MCF 10A (cell line): ENCODE measurements at regions not wholly inside any gene's neighbourhood (a gene's known extent, or its start where the extent isn't known, plus 50 kb on each side); places are given as distances from the start of the nearest gene placed in this dataset.

ENCODE experiments used
- BruUV-seq: library from RNA; stranded (reverse); fragments of 400-500 nt; replicated peaks from 2 replicates; lab custom pipeline; 2021; lab: Mats Ljungman, UMichigan
- CTCF ChIA-PET: fragments of 300-600 bp; sonication (Branson Sonifier 250); formaldehyde crosslinking; extraction: SDS; loops from one replicate; lab custom pipeline; 2021; ENCODE audit warnings: antibody characterized with exemption, inconsistent platforms; lab: Yijun Ruan, JAX
- POLR2A ChIA-PET: fragments of 300-600, 350-650 bp; sonication (Branson Sonifier 250); formaldehyde crosslinking; extraction: SDS; loops from one replicate; lab custom pipeline; 2020; ENCODE audit warnings: antibody characterized with exemption, inconsistent platforms; lab: Yijun Ruan, JAX
- DNase-seq: peaks from one replicate; pipeline ENCODE4 v3.0.0-alpha.2; 2018; ENCODE audit not compliant: unreplicated experiment
- H3K27ac Mint-ChIP-seq: one replicate; pipeline ENCODE4 v1.8.0; 2022; ENCODE audit warnings: mild to moderate bottlenecking, low read depth, mixed read lengths; ENCODE audit not compliant: unreplicated experiment
- H3K27me3 Mint-ChIP-seq: one replicate; pipeline ENCODE4 v1.8.0; 2022; ENCODE audit warnings: mixed read lengths; ENCODE audit not compliant: insufficient read depth, unreplicated experiment
- H3K36me3 Mint-ChIP-seq: one replicate; pipeline ENCODE4 v1.8.0; 2022; ENCODE audit warnings: mild to moderate bottlenecking, moderate library complexity, mixed read lengths; ENCODE audit not compliant: insufficient read depth, unreplicated experiment
- H3K4me1 Mint-ChIP-seq: one replicate; pipeline ENCODE4 v1.8.0; 2022; ENCODE audit warnings: mixed read lengths; ENCODE audit not compliant: insufficient read depth, unreplicated experiment
- H3K4me3 Mint-ChIP-seq: one replicate; pipeline ENCODE4 v1.8.0; 2022; ENCODE audit warnings: mild to moderate bottlenecking, moderate library complexity, mixed read lengths; ENCODE audit not compliant: unreplicated experiment
- H3K9me3 Mint-ChIP-seq: one replicate; pipeline ENCODE4 v1.8.0; 2022; ENCODE audit warnings: mixed read lengths; ENCODE audit not compliant: unreplicated experiment
- intact Hi-C: fragments of 100-400 bp; cut with micrococcal nuclease; formaldehyde crosslinking; loops from 2 replicates; pipeline ENCODE4 v1.14.1; 2022
- TF ChIP-seq, protein P1 (sequence below): fragments of 200-600 bp; IDR thresholded peaks from one replicate; pipeline ENCODE4 v1.8.0; 2022; ENCODE audit warnings: antibody characterized with exemption, mild to moderate bottlenecking; ENCODE audit not compliant: unreplicated experiment

DNA sequence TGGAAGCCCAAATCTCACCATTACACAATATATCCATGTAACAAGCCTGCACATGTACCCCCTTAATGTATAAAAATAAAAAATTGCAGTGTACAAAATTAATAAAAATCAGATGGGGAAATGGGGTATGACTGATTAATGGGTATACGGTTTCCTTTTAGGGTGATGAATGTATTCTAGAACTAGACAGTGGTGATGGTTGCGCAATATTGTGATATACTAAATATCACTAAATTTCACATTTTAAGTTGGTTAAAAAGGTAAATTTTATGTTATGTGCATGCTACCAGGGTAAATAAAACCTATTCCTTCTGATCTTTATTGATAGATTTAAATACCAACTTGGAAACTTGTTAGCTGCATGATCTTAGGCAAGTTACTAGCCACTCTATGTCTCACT lies 129.4 kb downstream of the SPANXA1 start:
- Mint-ChIP-seq H3K4me1 (no peaks in the 10 kb centered on the region), H3K36me3 (peaks cover 4% of the 10 kb centered on the region), H3K9me3 (no peaks in the 10 kb centered on the region), H3K4me3 (no peak overlapping the region), H3K27me3 (no peaks in the 10 kb centered on the region), H3K27ac (no peak overlapping the region)
- TF ChIP-seq, protein P1, sequence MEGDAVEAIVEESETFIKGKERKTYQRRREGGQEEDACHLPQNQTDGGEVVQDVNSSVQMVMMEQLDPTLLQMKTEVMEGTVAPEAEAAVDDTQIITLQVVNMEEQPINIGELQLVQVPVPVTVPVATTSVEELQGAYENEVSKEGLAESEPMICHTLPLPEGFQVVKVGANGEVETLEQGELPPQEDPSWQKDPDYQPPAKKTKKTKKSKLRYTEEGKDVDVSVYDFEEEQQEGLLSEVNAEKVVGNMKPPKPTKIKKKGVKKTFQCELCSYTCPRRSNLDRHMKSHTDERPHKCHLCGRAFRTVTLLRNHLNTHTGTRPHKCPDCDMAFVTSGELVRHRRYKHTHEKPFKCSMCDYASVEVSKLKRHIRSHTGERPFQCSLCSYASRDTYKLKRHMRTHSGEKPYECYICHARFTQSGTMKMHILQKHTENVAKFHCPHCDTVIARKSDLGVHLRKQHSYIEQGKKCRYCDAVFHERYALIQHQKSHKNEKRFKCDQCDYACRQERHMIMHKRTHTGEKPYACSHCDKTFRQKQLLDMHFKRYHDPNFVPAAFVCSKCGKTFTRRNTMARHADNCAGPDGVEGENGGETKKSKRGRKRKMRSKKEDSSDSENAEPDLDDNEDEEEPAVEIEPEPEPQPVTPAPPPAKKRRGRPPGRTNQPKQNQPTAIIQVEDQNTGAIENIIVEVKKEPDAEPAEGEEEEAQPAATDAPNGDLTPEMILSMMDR = no peak
- no peak for DNase-seq
- BruUV-seq = no TSS peak
- POLR2A ChIA-PET = no interaction called here
- intact Hi-C loops = no loop called here
- CTCF ChIA-PET = interaction anchor here (1.3 kb wide), 1 partner anchor 11 kb away, joined by 7 read pairs; no protein-coding TSS in a partner anchor

DNA sequence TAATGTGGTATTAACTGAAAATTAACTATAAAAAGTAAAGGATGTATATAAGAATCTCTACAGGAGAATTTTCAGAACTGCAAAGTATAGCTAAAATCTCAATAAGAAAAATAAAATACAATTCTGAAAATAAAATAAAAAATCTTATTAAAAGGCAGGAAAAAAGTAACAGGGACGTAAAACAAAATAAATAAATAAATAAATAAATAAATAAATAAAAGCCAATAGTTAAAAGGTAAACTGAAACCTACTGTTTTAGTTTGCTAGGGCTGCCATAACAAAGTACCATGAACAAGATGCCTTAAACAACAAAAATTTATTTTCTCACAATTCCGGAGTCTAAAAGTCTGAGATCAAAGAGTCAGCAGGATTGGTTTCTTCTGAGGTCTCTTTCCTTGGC lies 140.6 kb downstream of the SPANXA1 start:
- no peaks in the 10 kb centered on the region for H3K36me3 Mint-ChIP-seq
- BruUV-seq = no TSS peak
- TF ChIP-seq, protein P1 = no peak
- H3K9me3 Mint-ChIP-seq = peaks cover 9% of the 10 kb centered on the region
- H3K4me3 Mint-ChIP-seq = no peak overlapping the region
- no peak for DNase-seq
- intact Hi-C loops = no loop called here
- H3K27me3 Mint-ChIP-seq = no peaks in the 10 kb centered on the region
- no peak overlapping the region for H3K27ac Mint-ChIP-seq
- ChIA-PET CTCF (no interaction called here), POLR2A (no interaction called here)
- peaks cover 4% of the 10 kb centered on the region for H3K4me1 Mint-ChIP-seq

DNA sequence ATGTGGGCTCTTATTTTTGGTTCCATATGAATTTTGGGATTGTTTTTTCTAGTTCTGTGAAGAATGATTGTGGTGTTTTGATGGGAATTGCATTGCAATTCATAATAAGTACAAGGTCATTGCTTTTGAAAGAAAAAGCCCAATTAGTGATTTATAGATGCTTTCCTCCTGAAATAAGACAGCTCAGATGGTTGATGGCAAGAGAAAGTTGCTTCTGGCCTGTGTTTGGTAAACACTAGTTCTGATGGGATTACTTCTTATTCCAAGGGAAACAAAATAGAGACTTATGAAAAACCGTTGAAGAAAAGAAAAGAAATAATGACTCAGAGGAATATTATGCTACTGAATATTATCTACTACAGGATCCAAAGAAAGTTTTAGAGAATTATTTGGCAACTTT lies 144.9 kb downstream of the SPANXA1 start:
- POLR2A ChIA-PET = interaction anchor here (0.6 kb wide), 1 partner anchor 29 kb away, joined by 3 read pairs; no protein-coding TSS in a partner anchor
- Mint-ChIP-seq H3K4me3 (no peak overlapping the region), H3K36me3 (no peaks in the 10 kb centered on the region), H3K9me3 (peaks cover 9% of the 10 kb centered on the region), H3K4me1 (peaks cover 4% of the 10 kb centered on the region), H3K27me3 (no peaks in the 10 kb centered on the region), H3K27ac (no peak overlapping the region)
- CTCF ChIA-PET = no interaction called here
- no TSS peak for BruUV-seq
- TF ChIP-seq, protein P1 = no peak
- intact Hi-C loops = no loop called here
- DNase-seq = no peak

DNA sequence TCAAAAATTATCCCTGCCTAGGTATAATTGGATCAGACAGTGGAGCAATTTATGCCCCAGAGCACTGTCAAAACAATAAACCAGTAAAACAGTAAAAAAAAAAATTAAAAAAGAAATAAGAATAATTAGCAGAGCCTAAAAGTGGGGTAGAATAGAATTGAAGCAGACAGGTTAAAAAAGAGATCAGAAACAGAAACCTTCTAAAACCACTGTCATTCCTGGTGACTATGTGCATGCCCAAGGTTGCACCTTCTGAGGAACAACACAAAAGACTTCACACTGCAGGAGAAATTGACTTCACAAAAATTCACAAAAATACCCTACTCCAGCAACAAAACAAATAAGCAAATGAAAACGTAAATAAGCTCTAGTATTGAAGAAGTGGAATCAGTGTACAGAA lies 168.6 kb downstream of the SPANXA1 start:
- no peak overlapping the region for H3K27ac Mint-ChIP-seq
- POLR2A ChIA-PET = interaction anchor here (0.7 kb wide), 1 partner anchor 661 kb away, joined by 3 read pairs; no protein-coding TSS in a partner anchor
- TF ChIP-seq, protein P1 = no peak
- no TSS peak for BruUV-seq
- CTCF ChIA-PET = interaction anchor here (0.5 kb wide), 1 partner anchor 247 kb away, joined by 3 read pairs; no protein-coding TSS in a partner anchor
- H3K36me3 Mint-ChIP-seq = no peaks in the 10 kb centered on the region
- no peaks in the 10 kb centered on the region for H3K27me3 Mint-ChIP-seq
- no peak overlapping the region for H3K4me3 Mint-ChIP-seq
- intact Hi-C loops = no loop called here
- peaks cover 7% of the 10 kb centered on the region for H3K4me1 Mint-ChIP-seq
- H3K9me3 Mint-ChIP-seq = peaks cover 14% of the 10 kb centered on the region
- no peak for DNase-seq
